ENCODE measurements at regions not wholly inside any gene's neighbourhood (a gene's known extent, or its start where the extent isn't known, plus 50 kb on each side); places are given as distances from the start of the nearest gene placed in this dataset.

DNA sequence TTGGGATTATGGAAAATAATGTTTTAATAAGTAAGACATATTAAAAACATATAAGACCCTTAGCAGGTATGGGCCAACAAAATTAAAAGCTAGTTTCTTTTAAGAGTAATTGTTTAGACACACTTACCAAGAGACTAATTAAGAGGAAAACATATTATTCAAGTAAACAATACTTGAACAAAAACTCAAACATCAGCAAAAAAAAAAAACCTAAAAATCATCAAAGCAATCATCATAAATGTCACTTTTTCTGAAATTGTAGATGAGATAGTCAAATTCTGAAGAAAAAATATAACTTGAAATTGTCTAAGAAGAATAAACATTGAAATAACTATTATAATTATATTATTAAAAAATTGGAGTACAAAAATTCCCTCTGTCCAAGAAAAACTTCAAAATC, 1318.2 kb downstream of the ZPLD1 start:
- no peak for TF ChIP-seq CTCF (IDR thresholded peaks at IDR 0.05; ENCODE audit: control insufficient read depth, extremely low read depth, insufficient read depth)
- DNase-seq (ENCODE audit: low read depth) = no peak
- no peak overlapping the region for H3K4me3 ChIP-seq (ENCODE audit: low read depth, low read length)

DNA sequence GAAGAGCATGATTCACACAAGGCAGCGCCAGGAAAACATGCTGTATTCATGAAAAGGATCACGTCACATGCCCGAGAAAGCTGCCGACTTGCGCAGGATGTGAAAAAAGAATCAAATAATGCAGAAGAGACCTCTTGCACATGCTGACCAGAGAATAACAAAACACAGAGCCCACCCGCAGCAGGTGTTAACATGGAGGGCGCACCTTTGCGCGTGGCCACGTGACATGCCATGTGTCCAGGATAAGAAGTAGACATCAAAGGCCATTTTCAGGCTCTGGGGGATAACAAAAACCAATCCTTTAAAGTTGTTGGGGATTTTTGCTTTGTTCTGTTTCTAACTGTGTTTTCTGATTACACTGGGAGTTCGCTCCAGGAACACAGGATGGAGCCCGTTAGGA, 1332.8 kb downstream of the ZPLD1 start:
- H3K4me3 ChIP-seq (ENCODE audit: low read depth, low read length) = no peak overlapping the region
- DNase-seq (ENCODE audit: low read depth) = no peak
- no peak for TF ChIP-seq CTCF (IDR thresholded peaks at IDR 0.05; ENCODE audit: control insufficient read depth, extremely low read depth, insufficient read depth)

DNA sequence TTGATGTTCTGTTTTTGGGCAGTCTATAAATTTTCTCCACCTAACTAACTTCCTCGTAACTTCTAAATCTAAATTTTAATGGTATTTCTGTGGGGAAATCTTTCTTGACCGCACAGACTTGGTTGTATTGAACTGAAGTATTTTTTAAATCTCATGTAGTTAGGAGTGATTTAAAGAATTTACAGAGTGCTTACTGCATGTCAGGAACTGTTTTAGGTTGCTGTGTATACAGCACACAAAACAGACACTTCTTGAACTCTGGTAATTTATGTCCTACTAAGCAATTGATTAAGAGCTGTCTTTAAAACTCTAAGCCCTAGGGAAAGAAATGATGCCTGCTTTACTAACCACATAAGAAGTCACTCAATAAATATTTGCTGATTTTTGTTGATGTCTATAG, 1350.2 kb downstream of the ZPLD1 start:
- DNase-seq (ENCODE audit: low read depth) = no peak
- TF ChIP-seq CTCF (IDR thresholded peaks at IDR 0.05; ENCODE audit: control insufficient read depth, extremely low read depth, insufficient read depth) = no peak
- no peak overlapping the region for H3K4me3 ChIP-seq (ENCODE audit: low read depth, low read length)

DNA sequence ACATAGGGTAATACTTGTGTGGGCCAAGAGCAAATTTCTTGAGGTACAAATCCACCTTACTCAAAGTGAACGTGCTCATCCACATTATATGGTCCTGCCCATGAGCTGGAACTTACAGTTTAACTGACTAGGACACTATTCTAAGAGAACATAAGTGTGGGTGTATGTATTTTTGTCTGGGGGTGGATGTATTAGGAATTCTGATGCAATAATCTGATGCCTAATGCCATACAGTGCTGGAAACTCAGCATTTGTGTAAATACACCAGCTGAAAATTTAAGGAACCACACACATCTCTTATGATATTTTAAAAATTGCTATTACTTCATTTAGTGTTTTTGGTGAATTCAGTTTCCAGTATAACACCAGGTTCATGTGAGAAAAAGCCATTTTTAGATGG, 1350.7 kb downstream of the ZPLD1 start:
- no peak for TF ChIP-seq CTCF (IDR thresholded peaks at IDR 0.05; ENCODE audit: control insufficient read depth, extremely low read depth, insufficient read depth)
- H3K4me3 ChIP-seq (ENCODE audit: low read depth, low read length) = no peak overlapping the region
- no peak for DNase-seq (ENCODE audit: low read depth)

- no peak overlapping the region for H3K4me3 ChIP-seq (ENCODE audit: low read depth, low read length)
- no peak for TF ChIP-seq CTCF (IDR thresholded peaks at IDR 0.05; ENCODE audit: control insufficient read depth, extremely low read depth, insufficient read depth)
- peak; percentile 14 for DNase-seq (ENCODE audit: low read depth)
Observed at GRCh38 chr3:103786296-103786695, 1351.5 kb downstream of the ZPLD1 start.

- H3K4me3 ChIP-seq (ENCODE audit: low read depth, low read length) = no peak overlapping the region
- no peak for DNase-seq (ENCODE audit: low read depth)
- no peak for TF ChIP-seq CTCF (IDR thresholded peaks at IDR 0.05; ENCODE audit: control insufficient read depth, extremely low read depth, insufficient read depth)
Observed at GRCh38 chr3:103787164-103787871, 1352.5 kb downstream of the ZPLD1 start.

DNA sequence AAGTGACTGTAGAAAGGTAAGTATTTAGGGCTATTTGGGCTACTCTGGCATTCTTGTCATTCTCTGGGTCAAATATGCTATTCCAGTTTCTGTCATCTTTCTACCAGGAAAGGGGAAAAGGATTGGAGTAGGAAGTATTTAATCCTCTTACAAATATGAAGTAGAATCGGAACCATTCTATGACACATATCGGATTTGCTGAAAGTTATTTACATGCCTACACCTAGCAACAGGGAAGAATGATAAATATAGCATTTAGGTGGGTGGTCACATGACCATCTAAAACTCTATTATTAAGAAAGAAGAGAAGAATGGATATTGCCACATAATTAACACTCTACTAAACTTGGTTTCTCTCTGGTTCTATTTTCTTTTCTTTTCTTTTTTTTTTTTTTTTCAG, 1353.1 kb downstream of the ZPLD1 start:
- DNase-seq (ENCODE audit: low read depth) = no peak
- no peak for TF ChIP-seq CTCF (IDR thresholded peaks at IDR 0.05; ENCODE audit: control insufficient read depth, extremely low read depth, insufficient read depth)
- H3K4me3 ChIP-seq (ENCODE audit: low read depth, low read length) = no peak overlapping the region
